HepG2 (cell line): ENCODE measurements at regions not wholly inside any gene's neighbourhood (a gene's known extent, or its start where the extent isn't known, plus 50 kb on each side); places are given as distances from the start of the nearest gene placed in this dataset.

ENCODE experiments used
- YY1 ChIP-seq: IDR thresholded peaks from 2 replicates; pipeline ENCODE4 v1.6.1; 2011; ENCODE audit warnings: low read length, low read depth, moderate library complexity, mild to moderate bottlenecking; ENCODE audit not compliant: insufficient read depth, insufficient replicate concordance
- ZNF773 ChIP-seq: sonication (generic); formaldehyde crosslinking; IDR thresholded peaks from 2 replicates; pipeline ENCODE4 v1.4.0; 2020; ENCODE audit warnings: missing genetic modification reagents, borderline replicate concordance

GRCh38 chr2:15834381-15835031 is 105.8 kb upstream of the MYCN start:
- TF ChIP-seq YY1: no peak
- no peak for TF ChIP-seq ZNF773 (CRISPR knock-in tag)
